Mesenchymal stem cell (in vitro differentiated cells and primary cell): ENCODE measurements at regions not wholly inside any gene's neighbourhood (a gene's known extent, or its start where the extent isn't known, plus 50 kb on each side); places are given as distances from the start of the nearest gene placed in this dataset.

Source experiments
- DNase-seq: peaks from one replicate; pipeline ENCODE4 v3.0.0-alpha.2; 2013
- H2AFZ ChIP-seq: one replicate; pipeline ENCODE4 v1.6.1; 2013; ENCODE audit warnings: low read depth, mild to moderate bottlenecking, control low read depth, inconsistent platforms, low read length, moderate library complexity
- H2AK5ac ChIP-seq: 2 replicates; pipeline ENCODE4 v1.6.1; 2013; ENCODE audit warnings: low read length, moderate library complexity, mild to moderate bottlenecking, inconsistent platforms; ENCODE audit not compliant: severe bottlenecking
- H2BK120ac ChIP-seq: one replicate; pipeline ENCODE4 v1.6.1; 2013; ENCODE audit warnings: low read depth, mild to moderate bottlenecking, inconsistent platforms, low read length, moderate library complexity
- H2BK12ac ChIP-seq, 2 experiments: one replicate each; pipeline ENCODE4 v1.6.1; 2013; ENCODE audit warnings: inconsistent platforms in 2 of 2, low read length in 2 of 2, mild to moderate bottlenecking in 2 of 2, moderate library complexity in 2 of 2, control low read depth in 1 of 2
- H2BK15ac ChIP-seq: one replicate; pipeline ENCODE4 v1.6.1; 2013; ENCODE audit warnings: mild to moderate bottlenecking, low read depth, inconsistent platforms; ENCODE audit not compliant: poor library complexity, severe bottlenecking
- H2BK5ac ChIP-seq: 2 replicates; pipeline ENCODE4 v1.6.1; 2013; ENCODE audit warnings: low read depth, mild to moderate bottlenecking, low read length, control low read depth, inconsistent platforms; ENCODE audit not compliant: poor library complexity, severe bottlenecking
- H3K14ac ChIP-seq, 2 experiments: one replicate each; pipeline ENCODE4 v1.6.1; 2013; ENCODE audit warnings: inconsistent platforms in 2 of 2, low read length in 2 of 2, control low read depth in 1 of 2, mild to moderate bottlenecking in 1 of 2, moderate library complexity in 1 of 2
- H3K18ac ChIP-seq, 2 experiments: one replicate each; pipeline ENCODE4 v1.6.1; 2013; ENCODE audit warnings: inconsistent platforms in 2 of 2, low read length in 2 of 2, control low read depth in 1 of 2, low read depth in 1 of 2, mild to moderate bottlenecking in 1 of 2
- H3K23ac ChIP-seq, 2 experiments: one replicate each; pipeline ENCODE4 v1.6.1; 2013; ENCODE audit warnings: inconsistent platforms in 2 of 2, low read length in 2 of 2, mild to moderate bottlenecking in 2 of 2, moderate library complexity in 2 of 2, control low read depth in 1 of 2
- H3K27ac ChIP-seq: 2 replicates; pipeline ENCODE4 v1.5.1; 2013; ENCODE audit warnings: mild to moderate bottlenecking, moderate library complexity, low read length, control low read depth, inconsistent platforms; ENCODE audit not compliant: poor library complexity, severe bottlenecking
- H3K27me3 ChIP-seq, 2 experiments: 2 replicates each; pipeline versions ENCODE4 v1.6.1 to v1.7.0; 2013; ENCODE audit warnings: low read length in 2 of 2, mild to moderate bottlenecking in 2 of 2, moderate library complexity in 2 of 2, control low read depth in 1 of 2, inconsistent platforms in 1 of 2; ENCODE audit not compliant: control insufficient read depth in 1 of 2, insufficient read depth in 1 of 2
- H3K36me3 ChIP-seq, 2 experiments: 2 replicates each; pipeline versions ENCODE4 v1.6.1 to v1.7.0; 2013; ENCODE audit warnings: low read length in 2 of 2, control low read depth in 1 of 2, inconsistent platforms in 1 of 2, low read depth in 1 of 2, mild to moderate bottlenecking in 1 of 2; ENCODE audit not compliant: insufficient read depth in 2 of 2, control insufficient read depth in 1 of 2
- H3K4ac ChIP-seq, 2 experiments: one replicate each; pipeline ENCODE4 v1.6.1; 2013; ENCODE audit warnings: inconsistent platforms in 2 of 2, low read length in 2 of 2, mild to moderate bottlenecking in 2 of 2, moderate library complexity in 2 of 2, control low read depth in 1 of 2, low read depth in 1 of 2
- H3K4me1 ChIP-seq: 2 replicates; pipeline ENCODE4 v1.6.1; 2013; ENCODE audit warnings: low read depth, low read length, control low read depth; ENCODE audit not compliant: control insufficient read depth, insufficient read depth
- H3K4me2 ChIP-seq: 2 replicates; pipeline ENCODE4 v1.6.1; 2013; ENCODE audit warnings: low read length, mild to moderate bottlenecking, inconsistent platforms; ENCODE audit not compliant: poor library complexity, severe bottlenecking
- H3K4me3 ChIP-seq, 2 experiments: 2 replicates each; pipeline versions ENCODE4 v1.5.1 to v1.7.0; 2013; ENCODE audit warnings: low read length in 2 of 2, mild to moderate bottlenecking in 2 of 2, control low read depth in 1 of 2, low read depth in 1 of 2; ENCODE audit not compliant: insufficient read depth in 1 of 2
- H3K79me1 ChIP-seq: replicated peaks from 2 replicates; pipeline ENCODE4 v1.6.1; 2013; ENCODE audit warnings: mild to moderate bottlenecking, control low read depth, low read length, inconsistent platforms; ENCODE audit not compliant: poor library complexity, severe bottlenecking
- H3K9ac ChIP-seq: 2 replicates; pipeline ENCODE4 v1.7.0; 2013; ENCODE audit warnings: mild to moderate bottlenecking, low read length, moderate library complexity
- H3K9me3 ChIP-seq: 2 replicates; pipeline ENCODE4 v1.7.0; 2013; ENCODE audit warnings: mild to moderate bottlenecking, low read length; ENCODE audit not compliant: control insufficient read depth
- H4K8ac ChIP-seq: one replicate; pipeline ENCODE4 v1.6.1; 2013; ENCODE audit warnings: inconsistent platforms, mild to moderate bottlenecking, low read length, moderate library complexity
- H4K91ac ChIP-seq: one replicate; pipeline ENCODE4 v1.6.1; 2013; ENCODE audit warnings: mild to moderate bottlenecking, low read length, inconsistent platforms
- WGBS: methylation state at CpG from one replicate; pipeline ENCODE4 v1.1.7; 2013; ENCODE audit warnings: mixed read lengths; 5-methylcytosine and 5-hydroxymethylcytosine counted together

GRCh38 chr3:187880851-187881250, 135.6 kb upstream of the BCL6 start:
- no peak overlapping the region for H3K23ac ChIP-seq
- no peaks in the 10 kb centered on the region for H3K36me3 ChIP-seq
- no peak overlapping the region for H2AK5ac ChIP-seq
- no peak overlapping the region for H3K27ac ChIP-seq
- DNase-seq = no peak
- no peak overlapping the region for H3K9ac ChIP-seq
- no peak overlapping the region for H3K4me3 ChIP-seq
- H3K27me3 ChIP-seq = no peaks in the 10 kb centered on the region
- peaks cover 1% of the 10 kb centered on the region for H3K4me1 ChIP-seq
- H3K18ac ChIP-seq = no peak overlapping the region
- H2BK5ac ChIP-seq = no peak overlapping the region
- H3K14ac ChIP-seq = no peak overlapping the region
- no peak overlapping the region for H2AFZ ChIP-seq
- no peaks in the 10 kb centered on the region for H3K79me1 ChIP-seq
- no peak overlapping the region for H3K4me2 ChIP-seq
- H3K4ac ChIP-seq = no peak overlapping the region
- 93% methylated on average over 1 of the region's 1 CpG for WGBS
- no peak overlapping the region for H4K8ac ChIP-seq
- H4K91ac ChIP-seq = no peak overlapping the region
- H3K9me3 ChIP-seq = no peaks in the 10 kb centered on the region
- no peak overlapping the region for H2BK120ac ChIP-seq
- no peak overlapping the region for H2BK12ac ChIP-seq
- no peak overlapping the region for H2BK15ac ChIP-seq

- Histone ChIP-seq H2BK5ac (no peak overlapping the region), H3K4me3 (no peak overlapping the region), H2BK12ac (peak overlapping the region in 1 of 2 experiments; percentile 3), H4K8ac (no peak overlapping the region), H3K4me2 (no peak overlapping the region), H3K27me3 (no peaks in the 10 kb centered on the region), H3K18ac (peak overlapping the region in 1 of 2 experiments; percentile 11), H4K91ac (no peak overlapping the region), H3K9me3 (no peaks in the 10 kb centered on the region), H3K23ac (no peak overlapping the region), H3K36me3 (no peaks in the 10 kb centered on the region), H2BK15ac (no peak overlapping the region), H2AK5ac (no peak overlapping the region), H3K79me1 (no peaks in the 10 kb centered on the region), H3K14ac (no peak overlapping the region), H3K27ac (no peak overlapping the region), H3K4me1 (no peaks in the 10 kb centered on the region), H3K9ac (no peak overlapping the region), H2BK120ac (no peak overlapping the region), H2AFZ (no peak overlapping the region), H3K4ac (no peak overlapping the region)
- no peak for DNase-seq
- 91% methylated on average over 1 of the region's 1 CpG for WGBS
Measured at GRCh38 chr3:187888701-187889100, 143.4 kb upstream of the BCL6 start.

GRCh38 chr3:187889106-187889505, 143.8 kb upstream of the BCL6 start:
- H3K27ac ChIP-seq = no peak overlapping the region
- no peak overlapping the region for H3K9ac ChIP-seq
- no peak overlapping the region for H2BK15ac ChIP-seq
- no peak overlapping the region for H2BK120ac ChIP-seq
- H2AFZ ChIP-seq = no peak overlapping the region
- no peak overlapping the region for H3K4ac ChIP-seq
- H3K9me3 ChIP-seq = no peaks in the 10 kb centered on the region
- H3K36me3 ChIP-seq = no peaks in the 10 kb centered on the region
- no peak overlapping the region for H2BK12ac ChIP-seq
- no peak overlapping the region for H4K91ac ChIP-seq
- peak overlapping the region in 1 of 2 experiments; percentile 63 for H3K4me3 ChIP-seq
- no peak overlapping the region for H3K23ac ChIP-seq
- no peaks in the 10 kb centered on the region for H3K27me3 ChIP-seq
- no peak overlapping the region for H2AK5ac ChIP-seq
- peak overlapping the region in 1 of 2 experiments; percentile 11 for H3K18ac ChIP-seq
- H4K8ac ChIP-seq = no peak overlapping the region
- whole genome bisulfite sequencing = 97% methylated on average over 3 of the region's 4 CpGs
- H2BK5ac ChIP-seq = no peak overlapping the region
- no peak overlapping the region for H3K14ac ChIP-seq
- H3K79me1 ChIP-seq = no peaks in the 10 kb centered on the region
- DNase-seq = no peak
- H3K4me1 ChIP-seq = no peaks in the 10 kb centered on the region
- no peak overlapping the region for H3K4me2 ChIP-seq

GRCh38 chr3:187889601-187890404, 144.5 kb upstream of the BCL6 start:
- Histone ChIP-seq H3K4me1 (no peaks in the 10 kb centered on the region), H3K79me1 (no peaks in the 10 kb centered on the region), H2BK12ac (peak overlapping the region in 1 of 2 experiments; percentile 31), H3K18ac (no peak overlapping the region), H3K27me3 (no peaks in the 10 kb centered on the region), H3K27ac (no peak overlapping the region), H3K9me3 (no peaks in the 10 kb centered on the region), H3K4ac (no peak overlapping the region), H4K8ac (no peak overlapping the region), H2BK120ac (no peak overlapping the region), H3K4me2 (no peak overlapping the region), H2BK15ac (no peak overlapping the region), H4K91ac (no peak overlapping the region), H3K36me3 (no peaks in the 10 kb centered on the region), H2AK5ac (no peak overlapping the region), H2BK5ac (no peak overlapping the region), H3K14ac (peak overlapping the region in 1 of 2 experiments; percentile 28), H3K23ac (no peak overlapping the region), H3K9ac (no peak overlapping the region), H2AFZ (no peak overlapping the region), H3K4me3 (peak overlapping the region in 1 of 2 experiments; percentile 63)
- DNase-seq = peak; percentile 65
- 90% methylated on average over 19 of the region's 20 CpGs for WGBS
